Right ventricle myocardium inferior (tissue), 1 donor: ENCODE measurements at regions not wholly inside any gene's neighbourhood (a gene's known extent, or its start where the extent isn't known, plus 50 kb on each side); places are given as distances from the start of the nearest gene placed in this dataset.
"Not testable (repeated sequence)": the region's sequence is repeated elsewhere in the genome, so short reads cannot be mapped to it uniquely, and the experiment has no call there.

Experiments used
- ATAC-seq: fragments of 200-7000 bp; cut with Tn5 transposase; one replicate; pipeline ENCODE4 v1.9.1; 2020; ENCODE audit warnings: mild to moderate bottlenecking, moderate library complexity
- DNase-seq: peaks from one replicate; pipeline ENCODE4 v3.0.0; 2021; ENCODE audit errors: missing footprints
- intact Hi-C: fragments of 100-400 bp; cut with DNase I; formaldehyde crosslinking; loops from one replicate; pipeline ENCODE4 v1.11.0; 2022
- donor health status: DM: no; HTN: yes; CAD: no; lungs with severe emphysema.

- intact Hi-C loops, ATAC-seq, DNase-seq: not testable (repeated sequence)
These were observed 83.0 kb downstream of the POTEC start for GRCh38 chr18:14460364-14460763.

GRCh38 chr18:14459826-14460225 is 83.6 kb downstream of the POTEC start:
- intact Hi-C loops, ATAC-seq, DNase-seq: not testable (repeated sequence)

GRCh38 chr18:14458009-14458945 is 85.1 kb downstream of the POTEC start:
- peak; percentile 73 for DNase-seq

GRCh38 chr18:14450637-14451009 is 92.8 kb downstream of the POTEC start:
- intact Hi-C loops, ATAC-seq, DNase-seq: not testable (repeated sequence)

More at GRCh38 chr18:14458009-14458945, 85.1 kb downstream of the POTEC start:
- ATAC-seq, intact Hi-C loops: not testable (repeated sequence)

GRCh38 chr18:14449995-14450636 is 93.3 kb downstream of the POTEC start:
- ATAC-seq, DNase-seq, intact Hi-C loops: not testable (repeated sequence)

GRCh38 chr18:14449062-14449461 is 94.3 kb downstream of the POTEC start:
- DNase-seq, intact Hi-C loops, ATAC-seq: not testable (repeated sequence)

GRCh38 chr18:14447715-14448114 is 95.7 kb downstream of the POTEC start:
- not testable (repeated sequence) for ATAC-seq, DNase-seq

GRCh38 chr18:14435460-14435859 is 107.9 kb downstream of the POTEC start:
- DNase-seq, intact Hi-C loops, ATAC-seq: not testable (repeated sequence)

More at GRCh38 chr18:14447715-14448114, 95.7 kb downstream of the POTEC start:
- intact Hi-C loops = not testable (repeated sequence)

- not testable (repeated sequence) for ATAC-seq
These were observed 111.0 kb downstream of the POTEC start for GRCh38 chr18:14432371-14432770.

GRCh38 chr18:14431031-14431521 is 112.3 kb downstream of the POTEC start:
- intact Hi-C loops, ATAC-seq: not testable (repeated sequence)
- peak; percentile 76 for DNase-seq

More at GRCh38 chr18:14432371-14432770, 111.0 kb downstream of the POTEC start:
- intact Hi-C loops, DNase-seq: not testable (repeated sequence)

GRCh38 chr18:14415806-14416205 is 127.6 kb downstream of the POTEC start:
- intact Hi-C loops, DNase-seq, ATAC-seq: not testable (repeated sequence)

GRCh38 chr18:14415399-14415798 is 128.0 kb downstream of the POTEC start:
- intact Hi-C loops, ATAC-seq, DNase-seq: not testable (repeated sequence)

GRCh38 chr18:14395533-14395932 is 147.9 kb downstream of the POTEC start:
- DNase-seq, intact Hi-C loops, ATAC-seq: not testable (repeated sequence)

- intact Hi-C loops, DNase-seq, ATAC-seq: not testable (repeated sequence)
These were observed 149.8 kb downstream of the POTEC start for GRCh38 chr18:14393563-14394103.

- intact Hi-C loops, DNase-seq, ATAC-seq: not testable (repeated sequence)
These were observed 150.8 kb downstream of the POTEC start for GRCh38 chr18:14392604-14393003.

GRCh38 chr18:14384961-14385360 is 158.4 kb downstream of the POTEC start:
- intact Hi-C loops, ATAC-seq, DNase-seq: not testable (repeated sequence)

GRCh38 chr18:14382666-14383065 is 160.7 kb downstream of the POTEC start:
- DNase-seq, ATAC-seq, intact Hi-C loops: not testable (repeated sequence)

- ATAC-seq, intact Hi-C loops, DNase-seq: not testable (repeated sequence)
These were observed 163.9 kb downstream of the POTEC start for GRCh38 chr18:14379489-14379888.

- intact Hi-C loops, DNase-seq, ATAC-seq: not testable (repeated sequence)
These were observed 165.0 kb downstream of the POTEC start for GRCh38 chr18:14378376-14378775.
